ENCODE measurements at regions not wholly inside any gene's neighbourhood (a gene's known extent, or its start where the extent isn't known, plus 50 kb on each side); places are given as distances from the start of the nearest gene placed in this dataset.

GRCh38 chr13:34863360-34864135 lies 78.5 kb upstream of the NBEA start:
- no peak for DNase-seq

DNA sequence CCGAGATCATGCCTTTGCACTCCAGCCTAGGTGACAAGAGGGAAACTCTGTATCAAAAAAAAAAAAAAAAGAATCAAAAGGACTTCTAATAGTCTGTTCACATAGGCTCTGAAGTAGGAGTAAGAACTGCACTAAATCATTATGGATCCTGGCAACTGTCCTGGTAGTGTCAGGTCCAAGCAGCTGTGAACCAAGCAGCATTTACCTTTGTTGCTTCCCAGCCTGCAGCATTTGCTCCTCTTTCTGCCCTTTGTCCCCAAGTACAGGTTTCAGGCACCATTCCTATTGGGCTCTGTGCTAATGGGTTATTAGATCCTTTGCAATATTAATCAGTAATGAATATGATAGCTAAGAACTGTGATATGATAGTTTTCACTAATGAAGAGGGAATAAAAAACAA lies 77.4 kb upstream of the NBEA start:
- DNase-seq, result no peak

DNA sequence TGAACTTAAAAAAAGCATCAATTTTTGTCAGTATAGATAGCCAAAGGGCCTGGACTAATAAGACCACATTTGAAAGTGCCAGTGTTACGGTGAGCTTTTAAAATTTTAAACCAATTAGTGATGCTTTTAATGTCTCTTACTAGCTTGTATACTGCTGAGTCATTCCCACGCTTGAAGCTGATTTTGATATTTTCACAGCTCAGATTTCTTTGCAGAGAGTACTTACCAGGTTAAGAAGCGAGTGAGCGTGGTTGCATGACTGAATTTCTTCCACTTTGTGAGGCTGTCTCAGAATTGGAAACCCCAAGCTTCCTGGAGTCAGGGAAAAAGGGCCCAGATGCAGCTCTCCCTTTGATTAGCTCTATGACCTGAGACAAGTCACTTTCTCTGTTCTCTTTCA lies 74.5 kb upstream of the NBEA start:
- DNase-seq, result no peak

DNA sequence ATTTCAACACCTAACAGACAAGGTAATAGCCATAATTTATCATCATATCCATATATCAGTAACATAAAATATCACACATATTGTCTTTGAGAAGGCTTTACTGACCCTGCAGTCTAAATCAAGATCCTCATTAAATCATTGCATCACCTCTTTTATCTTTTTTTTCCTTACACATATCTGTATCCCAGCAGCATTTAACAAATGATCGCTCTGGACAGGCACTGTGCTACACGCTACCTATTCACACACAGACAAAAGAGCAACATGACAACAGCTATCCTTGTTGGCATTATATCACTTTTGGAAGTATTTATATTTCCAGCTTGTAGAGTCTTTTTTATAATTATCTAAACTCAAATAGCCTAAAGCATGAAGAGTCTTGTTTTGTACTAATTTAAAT lies 73.3 kb upstream of the NBEA start:
- no peak for DNase-seq

DNA sequence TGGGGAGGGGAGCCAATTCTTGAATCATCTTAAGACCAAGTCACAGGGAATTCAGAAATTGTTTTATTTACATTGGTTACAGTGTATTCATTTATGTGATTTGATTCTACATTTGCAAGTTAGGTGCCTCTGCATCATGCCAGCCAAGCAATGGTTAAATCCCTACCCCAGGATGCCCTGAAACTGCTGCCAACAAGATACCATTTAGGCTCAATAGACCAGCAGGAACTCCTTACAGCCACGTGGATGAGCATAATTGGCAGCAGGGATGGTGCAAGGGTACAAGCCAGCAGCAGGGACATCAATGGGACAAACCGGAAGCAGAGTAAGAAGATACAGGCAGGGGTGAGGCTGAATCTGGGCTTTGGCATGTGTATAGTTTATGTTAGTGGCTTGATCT lies 72.4 kb upstream of the NBEA start:
- no peak for DNase-seq

- no peak for DNase-seq
Measured at GRCh38 chr13:34878329-34878728, 63.7 kb upstream of the NBEA start.

DNA sequence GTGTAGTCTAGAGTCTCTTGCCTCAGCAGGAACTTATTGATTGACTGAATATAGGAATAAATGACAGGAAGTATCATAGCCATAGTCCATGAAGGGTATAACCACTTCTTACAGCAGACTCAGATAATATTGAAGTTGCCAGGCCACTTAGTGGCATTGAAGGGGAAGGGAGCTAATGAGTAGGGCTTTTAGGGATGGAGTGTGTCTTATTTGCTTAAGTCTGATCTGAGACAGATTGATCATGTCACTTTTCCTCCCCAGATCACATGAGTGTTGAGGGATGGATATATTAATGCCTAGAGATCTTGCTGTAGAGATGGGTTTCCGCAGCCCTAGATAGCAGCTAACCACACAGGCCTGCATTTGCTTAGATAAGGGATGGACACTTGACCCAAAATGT lies 62.2 kb upstream of the NBEA start:
- no peak for DNase-seq

GRCh38 chr13:34881494-34881893 lies 60.6 kb upstream of the NBEA start:
- DNase-seq, result no peak

- DNase-seq, result no peak
Measured at GRCh38 chr13:34883396-34883795, 58.7 kb upstream of the NBEA start.

- no peak for DNase-seq
Measured at GRCh38 chr13:34884366-34884765, 57.7 kb upstream of the NBEA start.

- no peak for DNase-seq
Measured at GRCh38 chr13:34886121-34886875, 55.8 kb upstream of the NBEA start.

GRCh38 chr13:34886987-34887386 lies 55.1 kb upstream of the NBEA start:
- no peak for DNase-seq

Measured in suppressor macrophage treated with lipopolysaccharide for 4 hours (primary cell).